ENCODE measurements at regions not wholly inside any gene's neighbourhood (a gene's known extent, or its start where the extent isn't known, plus 50 kb on each side); places are given as distances from the start of the nearest gene placed in this dataset.
"Not testable (repeated sequence)": the region's sequence is repeated elsewhere in the genome, so short reads cannot be mapped to it uniquely, and the experiment has no call there.

DNA sequence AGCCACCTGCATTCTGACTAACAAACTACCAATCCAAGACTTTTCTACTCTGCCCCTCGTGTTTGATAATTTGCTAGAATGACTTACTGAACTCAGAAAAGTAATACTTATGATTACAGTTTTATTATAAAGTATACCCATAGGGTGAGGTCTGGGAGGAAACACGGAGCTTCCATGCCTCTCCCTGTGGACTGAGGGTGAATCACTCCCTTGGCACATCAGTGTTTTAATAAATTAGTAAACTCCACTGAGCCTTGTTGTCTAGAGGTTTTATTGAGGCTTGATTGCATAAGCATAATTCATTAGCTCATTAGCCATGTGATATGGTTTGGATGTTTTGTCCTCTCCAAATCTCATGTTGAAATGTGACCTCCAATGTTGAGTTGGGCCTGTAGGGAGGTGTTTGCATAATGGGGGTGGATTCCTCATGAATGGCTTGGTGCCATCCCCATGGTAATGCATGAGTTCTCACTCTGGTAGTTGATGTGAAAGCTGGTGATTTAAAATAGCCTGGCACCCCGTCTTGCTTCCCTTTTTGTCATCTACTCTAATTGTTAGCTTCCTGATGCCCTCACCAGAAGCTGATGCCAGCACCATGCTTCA lies 233.6 kb upstream of the TRPC7 start:
- 100% methylated on average over 1 of the region's 3 CpGs for WGBS, 2 experiments (ENCODE audit: insufficient coverage in 2 of 2)
- Histone ChIP-seq H3K9me3 (ENCODE audit: control insufficient read depth, low read length) (peaks cover 31% of the 10 kb centered on the region), H3K4me3 (ENCODE audit: extremely low read depth, insufficient read depth, low read length, poor library complexity, severe bottlenecking) (no peak overlapping the region), H3K27ac (ENCODE audit: low read depth, low read length, severe bottlenecking) (no peak overlapping the region), H3K36me3 (ENCODE audit: control insufficient read depth, insufficient read depth, low read length) (no peaks in the 10 kb centered on the region), H3K4me1 (ENCODE audit: control insufficient read depth, insufficient read depth, low read length, poor library complexity, severe bottlenecking) (no peaks in the 10 kb centered on the region)

DNA sequence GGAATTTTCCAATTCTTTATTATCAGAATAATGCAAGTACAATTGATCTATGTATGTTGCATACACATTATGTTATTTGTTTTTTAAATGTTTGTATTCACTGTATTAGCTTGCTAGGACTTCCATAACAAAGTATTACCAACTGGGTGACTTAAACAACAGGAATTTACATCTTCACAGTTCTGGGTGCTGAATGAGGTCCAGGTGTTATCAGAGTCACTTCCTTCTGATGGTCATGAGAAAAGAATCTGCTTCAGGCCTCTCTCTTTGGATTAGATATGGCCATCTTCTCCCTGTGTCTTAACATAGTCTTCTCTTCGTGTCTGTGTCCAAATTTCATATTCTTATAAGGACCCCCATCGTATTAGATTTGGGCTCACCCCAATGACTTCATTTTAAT lies 229.1 kb upstream of the TRPC7 start:
- no peak overlapping the region for H3K27ac ChIP-seq (ENCODE audit: low read depth, low read length, severe bottlenecking)
- WGBS, 2 experiments (ENCODE audit: insufficient coverage in 2 of 2) = 71 to 93% methylated on average over 2 of the region's 2 CpGs
- peaks cover 3% of the 10 kb centered on the region for H3K9me3 ChIP-seq (ENCODE audit: control insufficient read depth, low read length)
- no peak overlapping the region for H3K4me3 ChIP-seq (ENCODE audit: extremely low read depth, insufficient read depth, low read length, poor library complexity, severe bottlenecking)
- no peaks in the 10 kb centered on the region for H3K4me1 ChIP-seq (ENCODE audit: control insufficient read depth, insufficient read depth, low read length, poor library complexity, severe bottlenecking)
- no peaks in the 10 kb centered on the region for H3K36me3 ChIP-seq (ENCODE audit: control insufficient read depth, insufficient read depth, low read length)

DNA sequence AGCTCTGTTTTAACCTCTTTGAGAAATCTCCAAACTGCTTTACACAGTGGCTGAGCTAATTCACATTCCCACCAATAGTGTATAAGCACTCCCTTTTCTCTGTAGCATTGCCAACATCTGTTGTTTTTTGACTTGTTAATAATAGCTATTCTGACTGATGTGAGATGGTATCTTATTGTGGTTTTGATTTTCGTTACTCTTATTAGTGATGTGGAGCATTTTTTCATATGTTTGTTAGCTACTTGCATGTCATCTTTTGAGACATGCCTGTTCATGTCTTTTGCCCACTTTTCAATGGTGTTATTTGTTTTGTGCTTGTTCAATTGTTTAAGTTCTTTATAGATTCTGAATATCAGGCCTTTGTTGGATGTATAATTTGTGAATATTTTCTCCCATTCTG lies 225.2 kb upstream of the TRPC7 start:
- no peak overlapping the region for H3K27ac ChIP-seq (ENCODE audit: low read depth, low read length, severe bottlenecking)
- H3K36me3 ChIP-seq (ENCODE audit: control insufficient read depth, insufficient read depth, low read length) = no peaks in the 10 kb centered on the region
- H3K9me3 ChIP-seq (ENCODE audit: control insufficient read depth, low read length) = no peaks in the 10 kb centered on the region
- 67% methylated on average over 1 of the region's 1 CpG; no CpG with 5 or more reads in 1 of the 2 experiments for WGBS, 2 experiments (ENCODE audit: insufficient coverage in 2 of 2)
- no peaks in the 10 kb centered on the region for H3K4me1 ChIP-seq (ENCODE audit: control insufficient read depth, insufficient read depth, low read length, poor library complexity, severe bottlenecking)
- H3K4me3 ChIP-seq (ENCODE audit: extremely low read depth, insufficient read depth, low read length, poor library complexity, severe bottlenecking) = no peak overlapping the region

DNA sequence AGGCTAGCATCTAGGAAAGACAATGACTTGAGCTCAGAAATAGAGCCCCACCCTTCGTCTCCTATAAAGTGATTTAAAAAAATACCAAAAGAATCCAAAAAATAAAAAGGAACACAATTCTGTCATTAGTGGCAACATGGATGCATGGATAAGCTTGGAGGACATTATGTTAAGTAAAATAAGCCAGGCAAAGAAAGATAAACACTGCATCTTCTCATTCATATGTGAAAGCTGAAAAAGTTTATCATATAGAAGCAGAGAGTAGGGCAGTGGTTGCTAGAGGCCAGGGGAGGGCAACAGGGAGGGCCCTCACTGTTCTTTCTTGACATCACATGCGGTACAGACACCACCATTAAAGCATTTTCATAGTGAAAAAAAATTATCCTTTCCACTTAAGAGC lies 220.9 kb upstream of the TRPC7 start:
- no CpG with 5 or more reads among the region's 2 CpGs for WGBS, 2 experiments (ENCODE audit: insufficient coverage in 2 of 2)
- Histone ChIP-seq H3K4me1 (ENCODE audit: control insufficient read depth, insufficient read depth, low read length, poor library complexity, severe bottlenecking) (no peaks in the 10 kb centered on the region), H3K9me3 (ENCODE audit: control insufficient read depth, low read length) (no peaks in the 10 kb centered on the region), H3K36me3 (ENCODE audit: control insufficient read depth, insufficient read depth, low read length) (no peaks in the 10 kb centered on the region), H3K4me3 (ENCODE audit: extremely low read depth, insufficient read depth, low read length, poor library complexity, severe bottlenecking) (no peak overlapping the region), H3K27ac (ENCODE audit: low read depth, low read length, severe bottlenecking) (no peak overlapping the region)

DNA sequence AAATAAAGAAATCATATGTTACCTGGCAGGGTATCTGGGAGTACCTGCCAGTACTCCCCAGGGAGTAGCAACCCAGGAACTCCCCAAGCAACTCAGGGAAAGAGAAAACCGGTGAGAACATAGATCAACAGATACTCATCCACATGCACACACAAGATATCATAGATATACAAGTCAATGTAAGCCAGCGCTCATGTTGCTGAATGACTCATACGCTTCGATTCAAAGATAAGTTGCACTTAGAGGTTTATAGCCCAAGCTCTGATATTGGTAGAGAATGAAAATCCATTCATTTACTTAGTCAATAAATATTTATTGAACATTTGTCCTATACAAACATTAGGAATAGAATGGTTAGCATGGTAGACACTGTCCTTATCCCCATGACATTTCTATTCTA lies 219.1 kb upstream of the TRPC7 start:
- Histone ChIP-seq H3K9me3 (ENCODE audit: control insufficient read depth, low read length) (no peaks in the 10 kb centered on the region), H3K36me3 (ENCODE audit: control insufficient read depth, insufficient read depth, low read length) (no peaks in the 10 kb centered on the region), H3K4me1 (ENCODE audit: control insufficient read depth, insufficient read depth, low read length, poor library complexity, severe bottlenecking) (no peaks in the 10 kb centered on the region), H3K4me3 (ENCODE audit: extremely low read depth, insufficient read depth, low read length, poor library complexity, severe bottlenecking) (no peak overlapping the region), H3K27ac (ENCODE audit: low read depth, low read length, severe bottlenecking) (no peak overlapping the region)
- no CpG with 5 or more reads among the region's 4 CpGs for WGBS, 2 experiments (ENCODE audit: insufficient coverage in 2 of 2)

DNA sequence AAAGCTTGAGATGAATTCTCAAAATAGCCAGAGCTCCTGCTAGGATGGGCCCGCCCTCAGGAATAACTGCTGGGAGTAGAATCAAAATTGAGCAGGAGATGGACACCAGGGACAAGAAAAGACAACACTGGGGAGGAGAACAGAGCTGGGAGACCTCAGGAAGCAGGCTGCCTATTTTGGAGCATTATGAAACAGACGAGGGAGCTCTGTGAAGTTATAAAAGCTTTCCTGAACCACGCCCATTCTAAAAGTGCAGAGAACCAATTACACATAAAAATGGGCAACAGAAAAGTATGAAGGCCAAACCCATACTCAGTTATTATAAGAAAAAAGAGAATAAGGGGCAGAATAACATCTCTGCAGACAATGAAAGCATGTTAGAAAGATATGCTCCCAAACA lies 213.9 kb upstream of the TRPC7 start:
- Histone ChIP-seq H3K9me3 (ENCODE audit: control insufficient read depth, low read length) (no peaks in the 10 kb centered on the region), H3K36me3 (ENCODE audit: control insufficient read depth, insufficient read depth, low read length) (no peaks in the 10 kb centered on the region), H3K4me1 (ENCODE audit: control insufficient read depth, insufficient read depth, low read length, poor library complexity, severe bottlenecking) (no peaks in the 10 kb centered on the region), H3K4me3 (ENCODE audit: extremely low read depth, insufficient read depth, low read length, poor library complexity, severe bottlenecking) (no peak overlapping the region), H3K27ac (ENCODE audit: low read depth, low read length, severe bottlenecking) (no peak overlapping the region)
- 100% methylated on average over 1 of the region's 3 CpGs for WGBS, 2 experiments (ENCODE audit: insufficient coverage in 2 of 2)

DNA sequence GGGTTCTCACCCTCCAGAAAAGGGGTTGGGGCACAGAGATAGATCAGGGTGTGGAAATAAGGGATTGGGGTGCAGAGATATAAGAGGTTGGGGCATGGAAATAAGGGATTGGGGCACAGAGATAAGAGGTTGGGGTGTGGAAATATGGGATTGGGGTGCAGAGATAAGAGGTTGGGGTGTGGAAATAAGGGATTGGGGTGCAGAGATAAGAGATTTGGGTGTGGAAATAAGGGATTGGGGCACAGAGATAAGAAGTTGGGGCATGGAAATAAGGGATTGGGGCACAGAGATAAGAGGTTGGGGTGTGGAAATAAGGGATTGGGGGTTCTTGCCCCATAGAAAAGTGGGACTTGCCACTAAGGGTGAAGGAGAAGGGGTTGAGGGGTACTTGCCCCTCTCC lies 204.5 kb upstream of the TRPC7 start:
- not testable (repeated sequence) for H3K4me1 ChIP-seq (ENCODE audit: control insufficient read depth, insufficient read depth, low read length, poor library complexity, severe bottlenecking); H3K4me3 ChIP-seq (ENCODE audit: extremely low read depth, insufficient read depth, low read length, poor library complexity, severe bottlenecking); H3K27ac ChIP-seq (ENCODE audit: low read depth, low read length, severe bottlenecking); H3K9me3 ChIP-seq (ENCODE audit: control insufficient read depth, low read length); H3K36me3 ChIP-seq (ENCODE audit: control insufficient read depth, insufficient read depth, low read length)

DNA sequence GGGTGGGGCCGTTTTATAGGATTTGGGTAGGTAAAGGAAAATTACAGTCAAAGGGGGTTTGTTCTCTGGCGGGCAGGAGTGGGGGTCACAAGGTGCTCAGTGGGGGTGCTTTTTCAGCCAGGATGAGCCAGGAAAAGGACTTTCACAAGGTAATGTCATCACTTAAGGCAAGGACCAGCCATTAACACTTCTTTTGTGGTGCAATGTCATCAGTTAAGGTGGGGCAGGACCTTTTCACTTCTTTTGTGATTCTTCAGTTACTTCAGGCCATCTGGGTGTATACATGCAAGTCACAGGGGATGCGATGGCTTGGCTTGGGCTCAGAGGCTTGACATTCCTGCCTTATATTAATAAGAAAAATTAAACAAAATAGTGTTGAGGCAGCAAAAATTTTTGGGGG lies 200.1 kb upstream of the TRPC7 start:
- H3K4me3 ChIP-seq (ENCODE audit: extremely low read depth, insufficient read depth, low read length, poor library complexity, severe bottlenecking); H3K9me3 ChIP-seq (ENCODE audit: control insufficient read depth, low read length); H3K27ac ChIP-seq (ENCODE audit: low read depth, low read length, severe bottlenecking); H3K4me1 ChIP-seq (ENCODE audit: control insufficient read depth, insufficient read depth, low read length, poor library complexity, severe bottlenecking); H3K36me3 ChIP-seq (ENCODE audit: control insufficient read depth, insufficient read depth, low read length): not testable (repeated sequence)
- no CpG with 5 or more reads among the region's 3 CpGs for WGBS, 2 experiments (ENCODE audit: insufficient coverage in 2 of 2)

DNA sequence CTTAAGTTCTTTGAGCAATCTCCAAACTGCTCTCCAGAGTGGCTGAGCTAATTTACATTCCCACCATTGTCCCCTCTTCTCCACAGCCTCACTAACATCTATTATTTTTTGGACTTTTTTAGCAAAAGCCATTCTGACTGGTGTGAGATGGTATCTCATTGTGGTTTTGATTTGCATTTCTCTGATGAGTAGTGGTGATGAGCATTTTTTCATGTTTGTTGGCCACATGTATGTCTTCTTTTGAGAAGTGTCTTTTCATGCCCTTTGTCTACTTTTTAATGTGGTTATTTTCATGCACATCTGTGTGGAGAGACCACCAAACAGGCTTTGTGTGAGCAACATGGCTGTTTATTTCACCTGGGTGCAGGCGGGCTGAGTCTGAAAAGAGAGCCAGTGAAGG lies 199.7 kb upstream of the TRPC7 start:
- not testable (repeated sequence) for H3K4me3 ChIP-seq (ENCODE audit: extremely low read depth, insufficient read depth, low read length, poor library complexity, severe bottlenecking); H3K4me1 ChIP-seq (ENCODE audit: control insufficient read depth, insufficient read depth, low read length, poor library complexity, severe bottlenecking); H3K36me3 ChIP-seq (ENCODE audit: control insufficient read depth, insufficient read depth, low read length); H3K27ac ChIP-seq (ENCODE audit: low read depth, low read length, severe bottlenecking); H3K9me3 ChIP-seq (ENCODE audit: control insufficient read depth, low read length)
- WGBS, 2 experiments (ENCODE audit: insufficient coverage in 2 of 2) = no CpG with 5 or more reads among the region's 1 CpG

DNA sequence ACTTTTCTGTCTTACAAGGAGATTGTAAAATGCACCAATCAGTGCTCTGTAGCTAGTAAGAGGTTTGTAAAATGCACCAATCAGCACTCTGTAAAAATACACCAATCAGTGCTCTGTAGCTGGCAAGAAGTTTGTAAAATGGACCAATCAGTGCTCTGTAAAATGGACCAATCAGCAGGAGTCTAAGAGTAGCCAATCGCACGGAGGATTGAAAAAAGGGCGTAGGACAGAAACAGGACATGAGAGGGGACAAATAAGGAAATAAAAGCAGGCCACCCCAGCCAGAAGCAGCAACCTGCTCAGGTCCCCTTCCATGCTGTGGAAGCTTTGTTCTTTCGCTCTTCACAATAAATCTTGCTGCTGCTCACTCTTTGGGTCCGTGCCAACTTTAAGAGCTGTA lies 199.1 kb upstream of the TRPC7 start:
- H3K4me1 ChIP-seq (ENCODE audit: control insufficient read depth, insufficient read depth, low read length, poor library complexity, severe bottlenecking); H3K36me3 ChIP-seq (ENCODE audit: control insufficient read depth, insufficient read depth, low read length); H3K9me3 ChIP-seq (ENCODE audit: control insufficient read depth, low read length); H3K4me3 ChIP-seq (ENCODE audit: extremely low read depth, insufficient read depth, low read length, poor library complexity, severe bottlenecking); H3K27ac ChIP-seq (ENCODE audit: low read depth, low read length, severe bottlenecking): not testable (repeated sequence)
- 97 to 98% methylated on average over 5 of the region's 5 CpGs for WGBS, 2 experiments (ENCODE audit: insufficient coverage in 2 of 2)

DNA sequence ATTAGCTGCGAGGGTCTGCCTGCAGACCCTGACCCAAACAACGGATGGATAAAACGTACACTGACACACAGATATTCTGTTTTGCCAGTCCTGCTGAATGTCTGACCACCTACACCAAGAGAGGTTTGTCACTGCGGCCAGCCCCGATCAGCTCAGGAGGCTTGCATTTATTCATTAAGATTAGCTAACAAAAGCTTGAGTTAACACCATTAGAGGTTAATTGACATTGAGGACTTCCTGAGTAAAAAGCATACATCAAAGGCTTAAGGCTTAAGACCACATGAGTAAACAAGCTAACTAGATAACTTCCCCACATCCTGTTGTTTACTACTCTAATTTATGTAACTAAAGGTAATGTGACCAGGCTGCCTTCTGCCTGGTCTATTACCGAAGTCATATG lies 198.1 kb upstream of the TRPC7 start:
- H3K36me3 ChIP-seq (ENCODE audit: control insufficient read depth, insufficient read depth, low read length) = no peaks in the 10 kb centered on the region
- H3K4me1 ChIP-seq (ENCODE audit: control insufficient read depth, insufficient read depth, low read length, poor library complexity, severe bottlenecking) = no peaks in the 10 kb centered on the region
- H3K27ac ChIP-seq (ENCODE audit: low read depth, low read length, severe bottlenecking) = no peak overlapping the region
- no peak overlapping the region for H3K4me3 ChIP-seq (ENCODE audit: extremely low read depth, insufficient read depth, low read length, poor library complexity, severe bottlenecking)
- no peaks in the 10 kb centered on the region for H3K9me3 ChIP-seq (ENCODE audit: control insufficient read depth, low read length)
- 74 to 92% methylated on average over 3 of the region's 6 CpGs for WGBS, 2 experiments (ENCODE audit: insufficient coverage in 2 of 2)

DNA sequence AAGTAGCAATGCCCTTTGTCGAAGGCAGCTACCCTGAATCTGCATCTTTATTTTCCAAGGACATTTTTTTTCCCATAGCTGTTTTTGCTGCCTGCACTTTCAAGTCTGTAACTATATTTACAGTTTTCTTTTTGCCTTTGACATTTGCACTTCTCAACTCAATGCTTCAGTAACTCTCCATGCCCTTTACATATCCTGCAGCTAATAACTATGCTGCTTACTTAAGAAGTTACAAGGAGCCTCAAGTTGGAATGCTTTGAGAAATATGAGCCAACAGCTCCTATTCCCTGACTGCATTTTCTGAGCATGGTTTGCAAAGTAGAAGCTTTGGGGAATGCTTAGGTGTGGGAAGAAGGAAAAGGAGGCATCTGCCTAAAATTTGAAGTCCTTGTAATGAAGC lies 194.8 kb upstream of the TRPC7 start:
- no peak overlapping the region for H3K27ac ChIP-seq (ENCODE audit: low read depth, low read length, severe bottlenecking)
- no peaks in the 10 kb centered on the region for H3K9me3 ChIP-seq (ENCODE audit: control insufficient read depth, low read length)
- no peak overlapping the region for H3K4me3 ChIP-seq (ENCODE audit: extremely low read depth, insufficient read depth, low read length, poor library complexity, severe bottlenecking)
- 57 to 80% methylated on average over 1 of the region's 1 CpG for WGBS, 2 experiments (ENCODE audit: insufficient coverage in 2 of 2)
- H3K4me1 ChIP-seq (ENCODE audit: control insufficient read depth, insufficient read depth, low read length, poor library complexity, severe bottlenecking) = no peaks in the 10 kb centered on the region
- no peaks in the 10 kb centered on the region for H3K36me3 ChIP-seq (ENCODE audit: control insufficient read depth, insufficient read depth, low read length)
